ENCODE measurements at regions not wholly inside any gene's neighbourhood (a gene's known extent, or its start where the extent isn't known, plus 50 kb on each side); places are given as distances from the start of the nearest gene placed in this dataset.

DNA sequence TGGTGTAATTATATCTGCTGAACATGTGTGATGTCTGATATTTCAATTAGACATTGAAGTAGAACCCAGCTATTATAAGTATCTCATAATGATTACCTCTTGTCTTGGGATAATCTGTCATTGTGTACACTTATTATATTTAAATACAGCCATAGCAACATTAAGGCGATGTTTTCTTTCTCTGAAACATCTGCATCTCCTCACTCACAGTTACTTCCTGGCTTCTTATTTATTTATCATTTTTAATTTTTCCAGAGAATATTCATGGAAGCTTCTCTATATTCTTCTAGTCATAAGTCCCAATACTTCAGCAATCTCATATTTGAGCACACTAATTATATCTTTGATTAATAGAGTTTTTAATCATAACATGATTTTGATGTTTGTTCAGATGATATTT lies 103.8 kb upstream of the FBN2 start:
- Mint-ChIP-seq H3K27ac (no peak overlapping the region), H3K4me3 (no peak overlapping the region)

DNA sequence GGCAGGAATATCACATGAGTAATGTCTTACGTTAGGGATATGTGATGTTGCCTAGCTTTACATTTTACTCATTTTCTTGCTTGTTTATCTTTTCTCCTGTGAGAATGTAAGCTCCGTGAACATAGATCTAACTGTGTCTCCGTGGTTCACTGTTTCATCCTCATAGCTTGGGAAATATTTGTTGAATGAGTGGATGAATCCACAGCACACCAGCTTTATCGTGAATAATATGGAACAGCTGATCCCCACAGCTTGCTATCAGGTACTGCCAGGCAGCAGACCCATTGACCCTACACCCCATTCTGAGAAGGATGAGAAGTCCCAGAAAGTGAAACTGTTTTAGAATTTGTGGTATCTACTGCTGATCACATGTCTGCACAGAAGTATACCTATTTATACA lies 106.8 kb upstream of the FBN2 start:
- H3K27ac Mint-ChIP-seq, result no peak overlapping the region

More for the DNA sequence above, 103.8 kb upstream of the FBN2 start:
- Mint-ChIP-seq H3K9me3 (peaks cover 2 to 12% (median 4%) of the 10 kb centered on the region in 3 donors), H3K4me1 (no peaks in the 10 kb centered on the region), H3K27me3 (no peaks in the 10 kb centered on the region), H3K36me3 (no peaks in the 10 kb centered on the region)

DNA sequence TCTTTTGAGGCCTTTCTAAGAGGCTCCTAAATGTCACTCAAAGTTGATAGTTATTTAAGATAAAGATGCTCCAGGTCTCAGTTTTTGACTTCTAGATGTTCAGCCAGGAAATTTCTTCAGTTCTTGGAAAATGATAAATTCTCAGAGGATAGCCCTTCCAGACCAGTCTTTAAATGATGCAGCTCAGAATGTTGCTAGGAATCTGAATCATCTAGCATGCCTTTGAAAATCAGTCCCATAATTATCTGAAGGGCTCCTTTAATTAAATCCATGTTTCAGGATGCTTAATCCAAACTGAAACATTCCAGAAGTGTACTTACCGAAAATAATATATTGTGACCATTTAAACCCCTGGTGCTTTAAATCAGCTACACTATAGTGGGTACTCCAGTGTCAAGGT lies 107.5 kb upstream of the FBN2 start:
- Mint-ChIP-seq H3K27ac (no peak overlapping the region), H3K4me1 (no peaks in the 10 kb centered on the region), H3K4me3 (no peak overlapping the region)

More for the DNA sequence above, 106.8 kb upstream of the FBN2 start:
- H3K4me1 Mint-ChIP-seq, result no peaks in the 10 kb centered on the region
- no peaks in the 10 kb centered on the region for H3K36me3 Mint-ChIP-seq
- H3K27me3 Mint-ChIP-seq, result no peaks in the 10 kb centered on the region
- no peak overlapping the region for H3K4me3 Mint-ChIP-seq
- H3K9me3 Mint-ChIP-seq, result peaks cover 2 to 12% (median 4%) of the 10 kb centered on the region in 3 donors

DNA sequence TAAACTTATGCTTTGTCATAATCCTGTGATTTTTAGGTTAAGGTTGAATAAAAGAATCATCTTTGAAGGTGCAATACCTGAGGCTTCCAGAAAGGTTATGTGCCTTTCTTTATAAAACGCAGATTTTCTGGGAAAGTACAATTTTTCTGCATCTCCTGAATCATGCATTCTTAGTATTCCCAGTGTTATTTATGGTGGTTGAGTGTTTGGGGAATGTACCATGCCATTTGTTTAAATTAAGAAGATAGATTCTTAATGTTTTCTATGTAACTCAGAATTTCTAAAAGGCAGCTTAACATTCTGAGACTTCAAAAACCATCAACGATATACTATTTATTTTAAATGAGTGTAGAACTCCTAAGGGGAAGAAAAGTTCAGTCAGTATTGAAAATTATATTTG lies 108.1 kb upstream of the FBN2 start:
- Mint-ChIP-seq H3K36me3 (no peaks in the 10 kb centered on the region), H3K4me1 (no peaks in the 10 kb centered on the region), H3K4me3 (no peak overlapping the region), H3K27me3 (no peaks in the 10 kb centered on the region), H3K27ac (no peak overlapping the region), H3K9me3 (peaks cover 2 to 12% (median 5%) of the 10 kb centered on the region in 3 donors)

More for the DNA sequence above, 107.5 kb upstream of the FBN2 start:
- no peaks in the 10 kb centered on the region for H3K36me3 Mint-ChIP-seq
- peaks cover 2 to 12% (median 4%) of the 10 kb centered on the region in 3 donors for H3K9me3 Mint-ChIP-seq
- no peaks in the 10 kb centered on the region for H3K27me3 Mint-ChIP-seq

DNA sequence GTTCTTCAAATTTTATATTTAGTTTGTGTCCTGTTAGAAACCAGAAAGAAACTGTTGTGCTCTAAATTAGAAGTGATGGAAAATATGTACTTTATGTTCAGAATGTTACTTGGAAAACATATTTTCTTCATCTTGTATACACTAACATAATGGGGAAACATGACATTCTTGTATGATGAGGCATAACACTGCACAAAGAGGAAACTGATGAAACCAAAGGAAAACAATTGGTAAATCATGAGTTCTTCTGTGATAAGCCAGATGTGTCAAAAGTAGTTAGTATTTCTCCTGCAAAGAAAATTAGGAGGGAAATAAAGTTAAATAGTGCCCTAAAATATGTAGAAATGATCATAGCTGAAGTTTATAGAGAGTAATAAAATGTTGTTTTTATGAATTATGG lies 111.1 kb upstream of the FBN2 start:
- no peak overlapping the region for H3K27ac Mint-ChIP-seq
- no peaks in the 10 kb centered on the region for H3K27me3 Mint-ChIP-seq
- H3K4me3 Mint-ChIP-seq, result no peak overlapping the region
- no peaks in the 10 kb centered on the region for H3K4me1 Mint-ChIP-seq
- H3K9me3 Mint-ChIP-seq, result peaks cover 0 to 10% (median 6%) of the 10 kb centered on the region in 3 donors
- H3K36me3 Mint-ChIP-seq, result no peaks in the 10 kb centered on the region

DNA sequence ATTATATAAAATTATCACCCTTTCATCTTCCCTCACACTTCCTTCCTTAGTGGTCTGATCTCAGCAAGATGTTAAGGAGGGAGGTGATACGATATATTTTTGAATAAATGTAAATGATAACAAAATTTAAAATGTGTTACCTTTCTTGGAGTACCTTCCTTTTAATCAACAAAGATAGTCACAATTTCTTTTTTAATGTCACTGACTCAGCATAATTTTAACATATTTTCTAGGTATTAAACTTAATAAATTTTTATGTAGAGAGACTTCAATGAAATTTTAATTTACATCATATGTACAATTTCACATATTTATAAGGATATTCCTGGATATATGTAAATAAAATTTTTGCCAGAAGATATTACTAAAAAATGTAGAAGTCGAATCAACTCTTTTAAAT lies 125.0 kb upstream of the FBN2 start:
- no peaks in the 10 kb centered on the region for H3K27me3 Mint-ChIP-seq

DNA sequence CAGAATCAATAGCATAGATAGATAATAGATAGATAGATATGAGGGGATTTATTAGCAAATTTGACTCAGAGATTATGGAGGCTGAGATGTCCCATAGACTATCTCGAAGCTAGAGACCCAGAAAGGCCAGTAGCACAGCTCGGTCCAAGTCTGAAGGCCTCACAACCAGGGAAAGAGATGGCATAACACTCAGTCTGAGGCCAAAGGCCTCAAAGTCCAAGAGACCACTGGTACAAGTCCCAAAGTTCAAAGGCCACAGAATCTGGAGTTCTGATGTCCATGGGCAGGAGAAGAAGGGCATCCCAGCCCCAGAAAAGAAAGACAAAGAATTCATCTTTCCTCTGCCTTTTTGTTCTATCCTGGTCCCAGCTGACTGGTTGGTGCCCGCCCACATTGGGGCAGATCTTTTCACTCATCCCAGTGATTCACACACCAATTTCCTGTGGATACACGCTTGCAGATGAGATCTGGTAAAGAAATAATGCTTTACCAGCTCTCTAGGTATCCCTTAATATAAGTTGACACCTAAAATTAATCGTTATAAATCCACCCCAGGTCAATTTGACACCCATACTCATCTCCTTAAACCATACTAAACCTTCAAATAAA lies 127.8 kb upstream of the FBN2 start:
- no peaks in the 10 kb centered on the region for H3K27me3 Mint-ChIP-seq
- H3K4me3 Mint-ChIP-seq, result no peak overlapping the region
- H3K4me1 Mint-ChIP-seq, result no peaks in the 10 kb centered on the region
- peaks cover 0 to 7% (median 0%) of the 10 kb centered on the region in 3 donors for H3K9me3 Mint-ChIP-seq
- no peak overlapping the region for H3K27ac Mint-ChIP-seq
- H3K36me3 Mint-ChIP-seq, result no peaks in the 10 kb centered on the region

More for the DNA sequence above, 125.0 kb upstream of the FBN2 start:
- no peaks in the 10 kb centered on the region for H3K36me3 Mint-ChIP-seq
- peaks cover 0 to 4% (median 0%) of the 10 kb centered on the region in 3 donors for H3K9me3 Mint-ChIP-seq
- H3K4me3 Mint-ChIP-seq, result no peak overlapping the region
- H3K27ac Mint-ChIP-seq, result no peak overlapping the region
- H3K4me1 Mint-ChIP-seq, result no peaks in the 10 kb centered on the region

DNA sequence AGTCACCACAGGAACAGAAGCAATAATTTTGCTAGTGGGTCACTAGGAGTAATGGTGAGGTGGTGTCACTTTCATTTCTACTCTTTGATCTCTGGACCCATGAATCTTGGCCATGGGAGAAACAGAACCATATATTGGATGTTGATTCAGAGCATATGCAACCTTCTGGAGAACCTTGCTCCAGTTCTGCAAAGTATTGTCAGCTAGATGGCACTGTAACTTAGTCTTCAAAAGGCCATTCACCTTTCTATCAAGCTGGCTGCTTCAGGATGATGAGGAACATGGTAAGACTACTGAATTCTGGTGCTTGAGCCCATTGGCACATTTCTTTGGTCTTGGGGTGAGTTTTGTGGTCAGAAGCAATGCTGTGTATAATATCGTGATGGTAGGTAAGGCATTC lies 129.1 kb upstream of the FBN2 start:
- Mint-ChIP-seq H3K4me1 (no peaks in the 10 kb centered on the region), H3K9me3 (peaks cover 0 to 6% (median 0%) of the 10 kb centered on the region in 3 donors), H3K27me3 (no peaks in the 10 kb centered on the region), H3K36me3 (no peaks in the 10 kb centered on the region), H3K4me3 (no peak overlapping the region), H3K27ac (no peak overlapping the region)

DNA sequence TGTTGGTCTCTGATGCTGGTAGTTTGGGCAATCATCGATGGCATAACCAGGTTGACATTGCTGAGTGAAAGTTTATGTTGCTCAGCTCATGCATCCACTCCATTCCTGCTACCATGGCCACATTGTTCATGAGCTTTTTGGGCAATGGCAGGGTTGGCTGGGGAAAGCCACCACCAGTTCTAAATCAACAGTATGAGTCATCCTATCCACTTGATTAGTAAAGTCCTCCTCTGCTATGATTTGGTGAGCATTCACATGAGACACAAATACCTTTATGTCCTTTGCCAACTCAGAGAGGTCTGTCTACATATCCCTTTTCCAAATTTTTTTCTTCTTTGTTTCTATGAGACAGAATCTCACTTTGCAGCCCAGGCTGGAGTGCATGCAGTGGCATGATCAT lies 129.7 kb upstream of the FBN2 start:
- Mint-ChIP-seq H3K27me3 (no peaks in the 10 kb centered on the region), H3K4me1 (no peaks in the 10 kb centered on the region), H3K4me3 (no peak overlapping the region), H3K27ac (no peak overlapping the region), H3K36me3 (no peaks in the 10 kb centered on the region), H3K9me3 (peaks cover 0 to 6% (median 0%) of the 10 kb centered on the region in 3 donors)

DNA sequence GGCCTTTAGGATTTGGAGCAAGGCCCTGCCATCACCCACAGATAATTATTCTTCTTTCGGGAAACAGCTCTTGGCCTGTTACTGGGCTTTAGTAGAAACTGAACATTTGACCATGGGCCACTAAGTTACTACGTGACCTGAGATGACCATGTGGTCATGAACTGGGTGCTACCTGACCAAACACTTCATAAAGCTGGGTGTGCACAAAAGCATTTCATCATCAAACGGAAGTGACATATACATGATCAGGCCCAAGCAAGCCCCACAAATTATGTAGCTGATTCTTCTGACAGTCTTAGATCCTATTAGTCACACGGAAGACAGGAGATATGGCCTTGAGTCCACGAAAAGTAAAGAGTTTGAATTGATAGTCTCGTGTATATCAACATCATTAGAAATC lies 130.9 kb upstream of the FBN2 start:
- Mint-ChIP-seq H3K27ac (no peak overlapping the region), H3K36me3 (no peaks in the 10 kb centered on the region), H3K9me3 (peaks cover 0 to 6% (median 0%) of the 10 kb centered on the region in 3 donors), H3K27me3 (no peaks in the 10 kb centered on the region), H3K4me3 (no peak overlapping the region), H3K4me1 (no peaks in the 10 kb centered on the region)

DNA sequence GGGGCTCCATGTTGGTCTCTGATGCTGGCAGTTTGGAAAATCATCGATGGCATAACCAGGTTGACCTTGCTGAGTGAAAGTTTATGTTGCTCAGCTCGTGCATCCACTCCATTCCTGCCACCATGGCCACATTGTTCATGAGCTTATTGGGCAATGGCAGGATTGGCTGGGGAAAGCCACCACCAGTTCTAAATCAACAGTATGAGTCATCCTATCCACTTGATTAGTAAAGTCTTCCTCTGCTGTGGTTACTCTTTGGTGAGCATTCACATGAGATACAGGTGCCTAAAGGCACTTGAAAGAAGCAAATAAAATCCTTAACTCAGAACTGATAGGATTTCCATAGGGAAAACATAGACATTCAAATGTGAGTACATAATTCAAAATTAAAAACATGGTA lies 131.8 kb upstream of the FBN2 start:
- Mint-ChIP-seq H3K4me3 (no peak overlapping the region), H3K27ac (no peak overlapping the region), H3K36me3 (no peaks in the 10 kb centered on the region), H3K4me1 (no peaks in the 10 kb centered on the region), H3K9me3 (peaks cover 0 to 6% (median 0%) of the 10 kb centered on the region in 3 donors), H3K27me3 (no peaks in the 10 kb centered on the region)

DNA sequence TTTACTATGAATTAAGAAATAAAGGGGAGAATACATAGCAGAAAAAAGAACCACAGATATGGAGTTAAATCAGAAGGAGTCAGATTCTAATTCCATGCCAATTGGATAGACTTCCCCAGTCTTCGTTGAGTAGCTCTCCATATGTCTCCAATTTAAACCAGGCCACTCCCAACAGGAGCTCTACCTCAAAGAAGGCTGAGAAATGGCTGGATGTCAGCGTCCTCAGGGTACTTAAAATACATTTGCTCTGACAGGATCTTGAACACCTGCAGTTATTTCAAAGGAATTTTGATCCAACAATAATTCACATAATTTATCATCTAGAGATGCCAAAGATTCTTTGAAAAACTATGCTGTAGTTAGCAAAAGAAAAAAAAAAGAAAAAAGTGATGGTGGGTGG lies 133.9 kb upstream of the FBN2 start:
- Mint-ChIP-seq H3K27me3 (no peaks in the 10 kb centered on the region), H3K36me3 (no peaks in the 10 kb centered on the region), H3K9me3 (peaks cover 0 to 6% (median 2%) of the 10 kb centered on the region in 3 donors), H3K4me1 (no peaks in the 10 kb centered on the region), H3K27ac (no peak overlapping the region), H3K4me3 (no peak overlapping the region)

DNA sequence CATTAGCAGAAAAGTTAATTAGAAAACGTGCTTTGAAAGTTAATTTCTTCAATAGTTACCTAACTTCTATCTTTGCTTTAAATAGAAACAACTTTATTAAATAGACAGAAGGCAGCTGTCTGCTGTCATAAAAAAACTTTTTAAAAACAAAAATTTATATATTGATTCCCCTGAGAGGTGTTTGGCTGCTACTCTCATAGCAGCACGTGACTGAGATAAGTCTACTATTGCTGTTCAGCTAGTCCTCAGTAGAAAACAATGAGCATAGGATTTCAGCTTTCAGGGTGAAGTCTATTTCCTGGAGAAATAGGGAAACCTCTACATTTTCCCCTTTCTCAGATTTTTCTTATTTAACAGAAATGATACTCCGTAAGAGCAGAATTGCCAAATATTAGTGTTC lies 135.0 kb upstream of the FBN2 start:
- no peak overlapping the region for H3K4me3 Mint-ChIP-seq
- no peaks in the 10 kb centered on the region for H3K27me3 Mint-ChIP-seq
- peaks cover 0 to 3% (median 2%) of the 10 kb centered on the region in 3 donors for H3K9me3 Mint-ChIP-seq
- no peaks in the 10 kb centered on the region for H3K36me3 Mint-ChIP-seq
- no peaks in the 10 kb centered on the region for H3K4me1 Mint-ChIP-seq
- H3K27ac Mint-ChIP-seq, result no peak overlapping the region

DNA sequence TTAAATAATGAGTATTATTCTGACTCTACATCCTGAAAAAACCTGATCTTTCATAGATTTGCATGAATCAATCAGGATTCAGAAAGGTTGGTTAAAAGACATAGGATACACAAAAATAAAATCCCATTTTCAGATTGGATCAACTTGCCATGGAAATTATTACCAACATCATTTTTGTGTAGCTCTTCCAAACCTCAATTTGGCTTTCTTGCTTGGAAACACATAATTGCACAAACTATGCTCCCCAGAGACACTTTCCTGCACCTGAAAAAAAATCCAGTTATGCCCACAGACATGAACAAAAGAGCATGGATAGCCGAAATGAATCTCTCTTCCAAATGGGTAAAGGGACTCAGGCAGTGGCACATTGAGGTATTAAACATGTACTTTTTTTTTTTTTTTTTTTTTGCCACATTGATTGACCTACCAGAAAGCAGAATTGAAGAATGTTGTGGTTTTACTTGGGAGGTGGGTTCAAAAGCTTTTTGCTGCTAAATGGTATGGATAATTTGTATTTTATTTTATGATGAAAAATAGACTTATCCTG lies 135.4 kb upstream of the FBN2 start:
- no peaks in the 10 kb centered on the region for H3K27me3 Mint-ChIP-seq
- H3K4me3 Mint-ChIP-seq, result no peak overlapping the region
- no peak overlapping the region for H3K27ac Mint-ChIP-seq
- H3K36me3 Mint-ChIP-seq, result no peaks in the 10 kb centered on the region
- peaks cover 0 to 3% (median 2%) of the 10 kb centered on the region in 3 donors for H3K9me3 Mint-ChIP-seq
- H3K4me1 Mint-ChIP-seq, result no peaks in the 10 kb centered on the region

DNA sequence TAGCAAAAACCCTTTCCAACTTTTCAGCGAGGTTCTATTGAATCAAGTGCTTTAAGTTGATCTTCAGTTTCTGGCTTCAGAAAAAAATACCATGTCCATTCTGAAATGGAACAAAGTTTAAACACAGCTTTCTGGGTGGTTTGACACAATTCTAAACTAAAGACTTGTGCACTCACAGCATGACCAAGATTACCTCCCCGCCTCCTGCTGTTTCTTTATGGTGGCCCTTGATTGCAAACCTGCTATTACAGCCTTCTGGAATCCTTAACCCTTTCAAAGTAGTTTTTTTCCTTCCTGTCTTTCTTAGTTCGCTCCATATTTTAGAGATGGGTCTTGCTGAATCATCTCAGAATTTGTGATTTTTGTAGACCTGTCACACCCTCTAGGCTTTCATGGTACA lies 135.9 kb upstream of the FBN2 start:
- no peak overlapping the region for H3K27ac Mint-ChIP-seq
- peak overlapping the region in 1 of 4 donors; percentile 57 for H3K4me3 Mint-ChIP-seq
- H3K9me3 Mint-ChIP-seq, result peaks cover 0 to 2% (median 2%) of the 10 kb centered on the region in 3 donors
- no peaks in the 10 kb centered on the region for H3K4me1 Mint-ChIP-seq
- H3K27me3 Mint-ChIP-seq, result no peaks in the 10 kb centered on the region
- no peaks in the 10 kb centered on the region for H3K36me3 Mint-ChIP-seq

DNA sequence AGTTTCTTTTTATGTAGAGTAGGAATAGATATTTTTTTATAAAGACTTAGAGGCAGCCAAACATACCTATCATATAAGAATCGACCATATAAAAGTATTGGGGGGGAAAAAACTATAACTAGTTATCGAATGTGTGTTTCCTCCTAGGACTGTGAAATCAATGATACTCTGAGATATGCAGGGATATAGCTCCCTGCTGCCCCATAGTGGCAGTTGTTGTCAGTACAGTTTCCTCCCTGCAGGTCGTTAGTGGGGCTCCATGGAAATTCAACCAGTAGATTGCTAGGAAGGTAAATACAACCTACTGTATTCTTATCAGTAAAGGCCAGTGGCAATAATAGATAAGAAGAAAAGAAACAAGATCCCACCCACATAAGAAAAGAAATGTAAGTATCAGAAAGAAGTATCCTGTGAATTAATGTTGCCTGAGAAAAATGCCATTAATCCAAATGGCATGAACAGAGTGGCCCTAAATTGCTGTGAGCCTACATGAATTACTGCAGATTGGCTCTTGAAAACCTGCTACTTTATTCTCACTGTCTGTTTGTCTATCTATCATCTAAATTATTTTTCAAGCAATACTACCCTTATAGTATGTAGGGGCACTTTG lies 136.9 kb upstream of the FBN2 start:
- peaks cover 0 to 2% (median 0%) of the 10 kb centered on the region in 3 donors for H3K9me3 Mint-ChIP-seq
- H3K4me3 Mint-ChIP-seq, result no peak overlapping the region
- H3K36me3 Mint-ChIP-seq, result no peaks in the 10 kb centered on the region
- no peak overlapping the region for H3K27ac Mint-ChIP-seq
- no peaks in the 10 kb centered on the region for H3K4me1 Mint-ChIP-seq
- H3K27me3 Mint-ChIP-seq, result no peaks in the 10 kb centered on the region

Measured in IgD-negative memory B cell (primary cell).